HG03439 (cell line): ENCODE measurements at regions not wholly inside any gene's neighbourhood (a gene's known extent, or its start where the extent isn't known, plus 50 kb on each side); places are given as distances from the start of the nearest gene placed in this dataset.

Experiments
- ATAC-seq: cut with Tn5 transposase; IDR thresholded peaks from one replicate; pipeline ENCODE4 v1.9.1; 2021; ENCODE audit warnings: mild to moderate bottlenecking, moderate library complexity; ENCODE audit not compliant: unreplicated experiment

DNA sequence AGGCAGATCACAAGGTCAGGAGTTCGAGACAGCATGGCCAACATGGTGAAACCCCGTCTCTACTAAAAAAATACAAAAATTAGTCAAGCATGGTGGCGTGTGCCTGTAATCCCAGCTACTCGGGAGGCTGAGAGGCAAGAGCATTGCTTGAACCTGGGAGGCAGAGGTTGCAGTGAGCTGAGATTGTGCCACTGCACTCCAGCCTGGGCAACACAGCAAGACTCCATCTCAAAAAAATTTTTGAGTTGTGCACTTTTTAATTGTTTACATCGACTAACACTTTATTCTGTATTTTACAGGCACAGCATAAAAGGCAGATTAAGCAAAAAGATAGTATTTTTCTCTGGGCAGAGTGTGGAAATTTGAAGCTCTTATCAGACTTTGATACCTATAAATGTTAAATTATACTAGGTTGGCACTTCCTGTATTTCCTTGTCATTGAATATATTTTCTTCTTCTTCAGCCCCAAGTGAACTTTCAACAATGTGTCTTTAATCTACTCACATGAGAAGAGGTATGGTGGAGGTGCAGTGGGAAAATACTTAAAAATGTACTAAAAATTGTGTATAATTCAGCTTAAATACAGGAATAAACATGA lies 180.6 kb upstream of the ELL2 start:
- ATAC-seq = no peak

DNA sequence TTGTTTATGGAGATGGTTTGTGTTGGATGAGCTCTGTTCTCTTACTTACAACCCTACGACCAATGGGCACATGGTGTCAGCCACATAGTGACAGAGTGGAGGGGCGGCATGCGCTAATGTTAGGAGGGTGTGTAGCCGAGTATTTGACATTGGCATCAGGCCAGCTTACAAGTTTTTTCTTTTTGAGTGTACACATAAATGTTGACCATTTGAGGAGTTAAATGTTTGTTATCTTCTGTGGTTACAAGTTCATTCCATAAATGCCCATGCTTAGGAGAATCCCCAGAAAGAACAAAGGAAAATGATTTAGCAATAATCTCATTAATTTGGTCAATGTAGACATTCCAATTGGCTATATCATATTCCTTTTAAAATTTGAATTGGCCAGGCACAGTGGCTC lies 180.1 kb upstream of the ELL2 start:
- no peak for ATAC-seq

DNA sequence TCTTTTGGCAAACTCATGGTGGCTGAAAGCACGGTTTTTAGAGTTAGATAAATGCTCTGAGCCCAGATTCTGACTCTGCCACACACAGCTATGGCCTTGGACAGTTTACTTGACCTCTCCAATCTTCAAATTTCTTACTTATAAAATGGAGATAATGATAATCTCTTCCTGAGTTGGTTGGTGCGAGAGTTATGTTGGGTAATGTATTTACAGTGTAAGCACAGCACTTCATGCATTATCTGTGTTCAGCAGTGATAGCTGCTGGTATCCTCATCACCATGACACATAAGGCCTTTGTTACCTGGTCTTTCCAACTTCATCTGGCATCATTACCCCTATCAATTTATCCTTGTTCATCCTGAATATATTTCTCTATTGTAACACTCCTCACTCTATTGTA lies 178.8 kb upstream of the ELL2 start:
- ATAC-seq = no peak

DNA sequence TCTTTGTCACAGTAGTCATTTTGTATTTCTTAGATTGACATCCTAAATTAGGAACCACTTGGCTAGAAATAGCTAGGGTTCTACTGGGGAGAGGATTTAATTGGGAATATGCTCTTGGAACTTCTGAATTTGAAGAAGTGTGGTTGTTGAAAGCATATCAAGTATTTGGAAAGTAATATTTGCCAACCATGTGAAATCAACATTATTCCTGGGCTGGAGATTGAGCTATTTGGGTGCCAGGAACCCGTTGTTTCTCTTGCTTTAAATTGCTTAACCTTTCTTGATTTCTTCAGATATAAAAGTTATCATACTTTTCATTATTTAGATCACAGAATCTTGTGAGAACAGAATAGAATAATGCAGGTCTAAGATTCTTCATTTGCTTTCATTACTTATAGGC lies 178.4 kb upstream of the ELL2 start:
- ATAC-seq = no peak

DNA sequence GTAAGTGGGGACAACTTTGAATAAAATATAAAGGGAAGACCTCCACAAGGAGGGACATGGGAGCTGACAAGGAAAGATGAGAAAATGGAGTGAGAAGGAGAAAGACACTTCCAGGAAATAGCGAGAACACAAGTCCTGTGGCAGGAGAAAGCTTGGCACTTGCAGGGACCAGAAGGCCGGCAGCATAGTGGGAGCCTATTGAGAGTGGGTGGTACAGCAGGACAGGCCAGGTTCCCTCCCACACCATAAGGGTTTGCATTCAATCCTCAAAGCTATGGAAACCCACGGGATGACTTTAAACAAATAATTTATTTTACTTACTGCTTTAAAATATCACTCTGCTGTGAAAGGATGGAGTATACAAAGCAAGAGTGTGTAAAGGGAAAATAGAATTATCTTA lies 173.2 kb upstream of the ELL2 start:
- ATAC-seq = no peak

DNA sequence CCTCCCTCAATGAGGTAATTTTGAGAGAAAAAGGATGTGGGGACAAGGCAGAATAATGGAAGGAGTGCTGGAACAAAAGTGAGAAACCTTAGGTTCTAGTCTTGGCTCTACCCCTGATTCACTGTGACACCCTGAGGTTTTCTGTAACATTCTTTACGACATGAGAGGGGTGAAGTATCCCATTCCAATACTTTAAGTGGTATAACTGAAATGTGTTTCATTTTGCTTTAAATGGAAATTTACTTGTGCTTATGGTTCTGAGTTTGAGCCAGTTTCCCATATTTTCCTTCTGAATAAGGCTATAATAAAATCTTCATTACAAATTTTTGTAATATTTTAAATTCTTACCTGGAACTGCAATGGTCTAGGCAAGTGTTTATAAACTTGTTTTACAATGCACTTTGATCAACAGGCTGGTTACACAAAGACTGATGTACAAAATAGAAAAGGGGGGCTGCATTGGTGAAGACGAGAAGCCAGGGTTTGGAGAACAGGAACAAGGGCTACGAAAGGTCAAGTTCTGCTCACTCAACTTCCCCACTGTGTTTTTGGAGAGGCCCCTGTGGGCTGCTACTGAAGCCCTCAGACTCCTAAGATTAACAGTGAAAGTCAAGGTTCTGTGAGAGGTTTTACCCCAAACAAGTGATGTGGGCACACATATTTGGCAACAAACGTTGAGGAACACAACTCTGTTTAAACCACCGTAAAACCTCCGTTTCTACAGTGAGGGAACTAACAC lies 171.9 kb upstream of the ELL2 start:
- ATAC-seq = no peak

DNA sequence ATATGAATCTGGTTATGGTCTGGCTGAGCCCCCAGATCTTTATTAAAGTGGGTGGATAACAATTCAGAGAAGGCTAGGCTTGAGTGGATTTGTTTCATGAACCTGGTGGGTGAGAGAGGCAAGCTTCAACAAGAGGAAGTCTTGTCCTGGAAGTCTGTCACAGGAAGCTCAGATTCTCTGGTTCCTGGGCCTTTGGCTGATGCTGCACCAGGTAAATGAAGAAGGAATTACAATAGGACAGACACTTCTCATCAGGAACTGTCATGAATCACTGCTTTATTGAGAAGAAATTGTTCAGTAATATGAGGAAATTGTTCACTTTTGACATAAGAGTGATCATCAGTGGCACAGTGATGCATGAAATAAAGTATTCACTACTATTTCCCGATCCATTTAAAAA lies 167.6 kb upstream of the ELL2 start:
- no peak for ATAC-seq

DNA sequence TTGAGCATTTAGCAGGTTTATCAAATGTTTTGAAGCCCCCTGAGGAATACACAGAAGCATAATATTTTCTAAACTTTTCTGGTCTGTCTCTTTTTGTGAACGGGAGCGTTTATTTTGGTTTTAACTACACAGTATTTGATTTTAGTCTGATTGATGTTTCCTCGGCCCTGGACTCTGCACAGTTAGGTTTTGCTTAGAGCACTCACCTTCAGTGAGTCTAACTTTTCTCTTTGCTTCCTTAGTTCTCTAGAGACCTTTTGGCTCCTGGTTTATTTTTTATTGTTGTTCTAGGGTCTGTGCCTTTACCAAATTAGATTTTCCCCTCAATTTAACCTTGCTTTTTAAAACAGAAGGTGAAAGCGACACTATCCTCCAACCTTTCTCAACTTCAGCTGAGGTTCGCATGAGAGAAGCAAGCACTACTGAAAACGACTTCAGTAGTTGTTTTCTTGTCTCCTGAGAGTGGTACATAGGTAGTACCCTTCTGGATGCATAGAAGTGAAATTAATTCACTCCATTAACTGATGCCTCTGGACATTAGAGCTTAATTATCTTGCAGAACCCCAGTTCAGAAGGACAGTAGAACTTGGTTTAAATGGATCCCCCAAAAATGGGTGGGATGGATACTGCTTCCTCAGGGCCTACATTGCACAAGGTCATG lies 166.7 kb upstream of the ELL2 start:
- ATAC-seq = no peak

DNA sequence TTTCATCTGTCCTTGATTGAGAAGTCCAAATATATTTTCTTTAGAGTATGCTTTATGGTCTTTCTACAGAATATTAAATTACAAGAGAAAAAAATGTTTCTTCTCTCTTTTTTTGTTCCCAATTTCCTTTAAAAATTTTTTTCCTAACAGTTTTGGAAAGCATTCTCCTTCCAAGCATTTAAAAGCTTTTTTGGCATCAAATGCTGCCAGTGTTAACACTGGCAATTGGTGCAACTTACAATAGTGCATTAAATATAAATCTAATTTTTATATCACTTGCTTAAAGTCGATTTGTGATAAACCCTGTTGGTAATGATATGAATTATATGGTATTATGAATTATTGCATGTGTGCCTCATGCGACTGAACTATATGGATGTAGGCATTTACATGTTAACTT lies 165.9 kb upstream of the ELL2 start:
- no peak for ATAC-seq

DNA sequence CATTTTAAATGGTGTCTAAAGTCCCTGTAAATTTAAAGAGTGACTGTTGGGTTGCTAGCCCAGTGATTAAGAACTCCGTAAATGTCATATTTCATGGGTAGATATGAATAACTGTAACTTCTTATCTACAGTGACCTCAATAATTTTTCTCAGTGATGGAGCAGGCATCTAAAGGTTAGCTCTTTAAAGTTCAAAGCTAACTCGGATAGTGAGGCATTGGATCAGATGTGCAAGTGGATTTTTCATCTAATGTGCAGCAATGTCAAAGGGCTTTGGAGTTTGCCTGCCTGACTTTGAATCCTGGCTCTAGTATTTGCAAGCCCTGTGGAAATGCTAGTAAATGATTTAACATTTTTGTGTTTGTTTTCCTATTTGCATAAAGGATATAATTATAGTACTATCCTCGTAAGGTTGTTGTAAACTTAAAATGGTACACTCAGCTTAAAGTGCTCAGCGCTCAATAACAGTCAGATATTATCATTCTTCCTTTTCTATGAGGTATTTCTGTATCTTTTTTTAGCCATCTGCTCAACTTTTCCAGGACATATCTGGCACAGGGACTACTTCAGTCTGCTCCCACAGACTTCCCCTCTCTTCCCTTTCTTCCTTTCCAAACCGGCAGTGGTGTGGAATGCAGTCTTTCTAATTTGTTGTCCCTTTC lies 163.7 kb upstream of the ELL2 start:
- no peak for ATAC-seq

DNA sequence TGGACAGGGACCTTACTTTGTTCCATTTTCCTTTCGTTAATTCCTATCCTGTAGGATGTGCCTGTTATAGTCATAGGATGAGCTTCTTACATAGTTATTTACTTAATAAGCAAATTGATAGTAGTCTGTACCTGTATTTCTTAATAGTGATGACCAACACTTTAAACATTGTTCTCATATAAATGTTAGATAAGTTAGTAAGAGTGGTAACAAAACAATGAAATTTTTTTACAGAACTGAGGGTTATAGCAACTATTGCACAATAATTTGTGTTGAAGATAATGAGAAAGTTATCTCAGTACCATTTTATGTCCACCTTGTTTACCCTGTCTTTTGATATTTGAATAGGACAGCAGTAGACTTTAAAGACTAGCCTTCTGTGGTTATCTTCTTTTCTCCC lies 162.9 kb upstream of the ELL2 start:
- ATAC-seq = no peak

DNA sequence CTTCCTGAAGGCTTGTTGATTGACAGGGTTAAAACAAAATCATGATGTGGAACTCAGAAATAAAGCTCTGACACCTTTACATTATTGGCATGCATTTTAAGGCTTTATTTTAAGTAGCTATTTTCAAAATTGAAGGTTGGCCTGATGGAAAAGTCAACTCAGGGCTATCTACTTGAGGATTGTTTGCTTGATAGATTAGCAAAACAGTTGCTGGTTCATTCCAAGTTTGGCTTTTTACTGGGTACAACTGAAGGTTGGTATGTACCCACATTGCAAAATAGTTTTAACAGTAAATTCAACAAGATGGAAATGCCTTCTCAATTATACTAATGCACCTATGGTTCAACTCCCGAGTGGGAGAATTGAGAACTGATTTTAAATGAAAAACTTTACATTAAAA lies 161.8 kb upstream of the ELL2 start:
- ATAC-seq = no peak

DNA sequence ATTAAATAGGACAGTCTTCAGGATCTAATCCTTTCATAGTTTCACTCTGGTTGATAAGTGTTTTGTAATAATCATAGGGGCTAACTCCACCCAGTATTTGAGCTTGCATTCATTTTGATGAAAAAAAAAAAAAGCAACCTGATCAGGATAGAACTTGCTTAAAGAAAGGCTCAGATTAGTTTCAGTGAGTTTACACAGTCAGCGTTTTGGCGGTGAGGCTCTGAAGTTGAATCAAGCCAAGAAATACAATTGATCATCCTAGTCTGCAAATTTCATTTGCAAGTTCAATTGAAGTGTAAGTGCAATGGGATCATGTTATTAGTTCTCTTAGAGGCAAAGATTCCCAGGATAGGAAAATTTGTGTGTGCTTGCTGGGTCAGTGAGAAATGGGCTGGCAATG lies 159.7 kb upstream of the ELL2 start:
- ATAC-seq = no peak

DNA sequence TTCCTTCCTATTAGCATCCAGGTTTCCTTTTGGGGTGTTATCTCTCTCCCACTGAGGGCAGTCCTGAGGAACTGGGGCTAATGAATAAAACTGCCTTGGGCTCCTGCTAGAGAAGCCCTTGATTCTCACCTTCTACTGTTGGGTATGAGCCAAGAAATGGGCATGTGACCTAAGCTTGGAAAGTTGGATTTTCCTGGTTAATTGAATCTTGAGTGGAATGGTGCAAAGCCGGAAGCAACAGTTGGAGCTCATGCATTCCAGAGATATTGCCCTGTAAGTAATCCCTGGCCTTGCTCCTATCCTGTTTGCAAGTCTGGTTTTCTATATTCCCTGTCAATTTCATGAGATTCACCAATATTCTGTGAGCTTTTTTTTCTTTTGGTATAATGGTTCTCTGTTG lies 158.5 kb upstream of the ELL2 start:
- ATAC-seq = no peak

DNA sequence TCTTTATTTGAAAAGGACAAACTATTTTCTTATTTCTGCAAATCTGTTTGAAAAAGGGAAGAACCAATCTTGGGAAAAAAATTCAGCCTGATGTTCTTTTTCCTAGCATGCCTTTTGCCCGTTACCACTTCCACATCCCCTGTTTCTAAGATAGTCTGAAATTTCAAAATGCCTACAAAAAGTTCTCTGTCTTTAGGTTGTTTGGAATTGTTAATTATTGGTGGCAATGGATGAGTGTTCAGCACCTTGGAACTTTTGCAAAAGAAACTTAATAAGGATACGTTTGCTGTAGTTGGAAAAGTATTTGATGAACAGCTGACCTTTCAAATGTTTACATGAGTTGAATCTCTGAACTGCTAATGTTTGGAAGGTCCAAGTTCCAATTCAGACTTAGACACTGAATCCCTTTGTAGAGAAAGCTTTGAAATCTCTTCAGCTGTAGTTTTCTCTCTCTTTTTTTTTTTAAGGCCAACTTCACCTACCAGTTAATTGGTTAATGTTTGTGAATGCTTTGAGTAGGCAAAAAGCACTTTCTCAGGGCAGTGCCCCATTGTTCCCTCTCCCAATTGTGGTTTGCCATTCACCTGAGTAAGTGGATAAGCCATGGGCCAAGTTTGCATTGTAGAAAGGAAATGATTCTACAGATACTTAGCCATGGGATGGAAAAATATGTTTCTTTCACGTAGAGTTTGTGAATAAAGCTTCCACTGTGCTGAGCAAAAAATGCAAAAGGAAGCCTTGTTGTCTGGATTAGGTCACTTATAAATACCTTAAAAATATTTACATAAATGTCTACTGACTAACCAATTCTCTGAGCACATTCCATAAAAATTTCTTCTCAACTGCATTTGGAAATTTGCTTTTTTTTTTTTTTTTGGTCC lies 156.4 kb upstream of the ELL2 start:
- ATAC-seq = no peak

DNA sequence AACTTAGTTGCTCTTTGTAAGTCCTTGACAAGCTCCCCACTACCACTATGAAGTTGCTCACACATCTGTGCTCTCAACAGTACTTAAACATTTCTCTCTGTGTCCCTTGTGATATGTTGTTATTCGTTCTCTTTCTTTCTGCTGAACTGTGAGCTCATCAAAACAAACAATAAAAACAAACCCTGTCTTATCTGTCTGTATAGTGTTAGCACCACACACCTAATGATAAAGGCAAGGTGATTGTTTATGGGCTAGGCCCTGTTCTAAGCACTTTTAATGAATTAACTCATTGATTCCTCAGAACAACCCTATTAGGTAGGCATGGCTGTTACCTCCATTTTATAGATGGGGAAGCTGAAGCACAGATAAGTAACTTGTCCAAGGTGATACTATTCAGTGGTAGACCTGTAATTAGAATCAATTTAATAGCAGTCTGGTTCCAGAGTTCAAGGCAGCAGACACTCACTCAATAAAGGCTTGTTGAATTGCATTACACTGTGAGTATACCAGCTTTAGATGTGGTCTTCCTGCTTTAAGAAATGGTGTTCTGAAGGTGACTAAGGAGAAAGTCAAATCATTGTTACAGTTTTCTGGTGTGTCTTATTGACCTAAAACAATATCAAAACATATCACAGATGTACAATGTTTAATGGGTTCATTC lies 153.6 kb upstream of the ELL2 start:
- no peak for ATAC-seq

DNA sequence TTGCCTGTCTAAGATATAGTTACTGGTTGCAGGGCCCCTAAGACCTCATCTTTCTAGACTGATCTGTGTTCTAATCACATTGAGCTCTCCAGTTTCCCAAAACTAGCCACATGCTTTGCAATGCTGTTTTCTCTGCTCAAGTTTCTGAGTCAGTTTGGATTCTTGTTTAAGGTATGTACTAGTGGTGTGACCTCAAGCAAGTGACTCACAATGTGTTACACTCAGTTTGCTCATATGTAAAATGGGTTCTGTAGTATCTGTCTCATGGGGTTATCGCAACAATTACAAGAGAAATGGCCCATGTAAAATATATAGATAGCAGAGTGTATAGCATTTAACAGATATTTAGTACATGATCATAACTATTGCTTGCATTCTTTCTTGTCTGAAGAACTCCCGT lies 153.1 kb upstream of the ELL2 start:
- ATAC-seq = no peak

DNA sequence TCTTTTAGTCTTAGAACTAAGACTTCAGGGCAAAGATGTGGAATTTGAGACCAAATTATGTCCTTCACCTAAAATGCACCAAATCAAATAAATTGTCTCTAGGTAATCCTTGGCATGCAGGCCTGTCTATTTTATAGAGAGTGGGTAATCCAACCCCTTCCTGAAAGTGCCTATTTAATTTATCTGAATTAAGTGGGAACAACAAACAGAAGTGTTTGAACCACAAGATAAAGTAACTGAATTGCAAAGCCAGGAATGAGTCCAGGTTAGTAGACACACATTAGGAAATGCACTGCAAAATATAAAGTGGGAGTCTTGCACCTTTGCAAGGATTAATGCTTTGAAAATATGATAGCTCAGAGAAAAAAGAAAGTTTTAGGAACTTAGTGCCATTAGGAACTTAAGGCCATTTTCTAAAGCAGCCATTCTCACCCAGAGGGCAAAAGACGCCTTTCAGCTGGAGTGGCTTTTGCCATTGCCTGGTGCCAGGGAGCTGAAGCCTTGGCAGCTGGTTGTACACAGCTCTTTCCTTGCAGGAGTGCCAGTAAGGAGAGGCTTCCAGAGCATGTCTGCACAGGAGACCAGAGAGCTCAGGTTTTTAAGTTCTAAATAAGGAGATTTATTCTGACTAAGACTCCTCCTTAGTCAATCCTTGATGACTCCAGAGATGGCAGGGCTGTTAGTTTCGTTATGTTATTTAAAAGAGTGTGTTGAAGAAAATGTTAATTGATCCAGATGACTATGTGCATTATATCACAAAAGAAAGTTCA lies 151.7 kb upstream of the ELL2 start:
- ATAC-seq = no peak

DNA sequence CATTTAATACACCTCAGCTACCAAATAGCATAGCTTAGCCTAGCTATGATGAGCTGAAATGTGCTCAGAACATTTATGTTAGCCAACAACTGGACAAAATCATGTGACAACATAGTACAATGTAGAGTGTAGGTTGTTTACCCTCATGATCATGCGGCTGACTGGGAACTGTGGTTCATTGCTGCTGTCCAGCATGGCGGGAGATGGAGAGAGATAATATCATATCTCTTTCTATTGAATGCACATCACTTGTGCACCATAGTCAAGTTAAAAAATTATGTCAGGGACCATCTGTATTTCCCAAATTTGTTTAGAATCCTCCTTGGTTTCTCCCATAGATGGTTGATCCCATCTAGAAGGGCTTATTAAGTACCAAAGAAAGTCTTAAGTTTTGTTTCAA lies 151.1 kb upstream of the ELL2 start:
- no peak for ATAC-seq
